Fibroblast of skin of left quadriceps (primary cell): ENCODE measurements at regions not wholly inside any gene's neighbourhood (a gene's known extent, or its start where the extent isn't known, plus 50 kb on each side); places are given as distances from the start of the nearest gene placed in this dataset.

Experiments used
- DNase-seq, 2 experiments: peaks; one replicate each; pipeline ENCODE4 v3.0.0-alpha.2; 2013; ENCODE audit warnings: low read depth in 2 of 2

GRCh38 chr3:159839561-159840379 lies 148.9 kb upstream of the IL12A start, which contains the start of gene SCHIP1:
SCHIP1 (plus strand) TSS chr3:159839861.
- no peak for DNase-seq

- no peak for DNase-seq
These were observed 147.8 kb upstream of the IL12A start for GRCh38 chr3:159840703-159841299.

- DNase-seq = no peak
These were observed 146.9 kb upstream of the IL12A start for GRCh38 chr3:159841766-159842165.

- no peak for DNase-seq
These were observed 144.6 kb upstream of the IL12A start for GRCh38 chr3:159843840-159844730.

GRCh38 chr3:159844801-159845261 lies 143.8 kb upstream of the IL12A start:
- no peak for DNase-seq

- no peak for DNase-seq
These were observed 142.9 kb upstream of the IL12A start for GRCh38 chr3:159845737-159846136.

GRCh38 chr3:159846255-159846654 lies 142.4 kb upstream of the IL12A start:
- no peak for DNase-seq

- DNase-seq = no peak
These were observed 140.1 kb upstream of the IL12A start for GRCh38 chr3:159848348-159849118.

GRCh38 chr3:159850481-159850880 lies 138.2 kb upstream of the IL12A start:
- DNase-seq = no peak

GRCh38 chr3:159852266-159852665 lies 136.4 kb upstream of the IL12A start:
- no peak for DNase-seq

- no peak for DNase-seq
These were observed 135.7 kb upstream of the IL12A start for GRCh38 chr3:159852821-159853505.

- DNase-seq = no peak
These were observed 135.2 kb upstream of the IL12A start for GRCh38 chr3:159853506-159853864.

GRCh38 chr3:159854500-159855124 lies 134.0 kb upstream of the IL12A start:
- DNase-seq = peak; percentile 78 to 79

- DNase-seq = no peak
These were observed 132.9 kb upstream of the IL12A start for GRCh38 chr3:159855599-159856346.

GRCh38 chr3:159856590-159857104 lies 132.0 kb upstream of the IL12A start:
- no peak for DNase-seq

GRCh38 chr3:159857840-159858239 lies 130.8 kb upstream of the IL12A start:
- DNase-seq = no peak

- no peak for DNase-seq
These were observed 130.0 kb upstream of the IL12A start for GRCh38 chr3:159858650-159859049.

GRCh38 chr3:159859424-159859823 lies 129.2 kb upstream of the IL12A start:
- DNase-seq = no peak

GRCh38 chr3:159859836-159860235 lies 128.8 kb upstream of the IL12A start:
- no peak for DNase-seq
